Fibroblast of lung (primary cell): ENCODE measurements at regions not wholly inside any gene's neighbourhood (a gene's known extent, or its start where the extent isn't known, plus 50 kb on each side); places are given as distances from the start of the nearest gene placed in this dataset.

ENCODE experiments used
- DNase-seq, 2 donors: peaks; one replicate each; pipeline versions ENCODE4 v3.0.0 to v3.0.0-alpha.2; 2010; ENCODE audit warnings: low read depth in 2 of 2
- H2AFZ ChIP-seq: 2 replicates; pipeline ENCODE4 v1.5.1; 2012; ENCODE audit warnings: low read length, control low read depth, inconsistent platforms
- H3K27ac ChIP-seq: 2 replicates; pipeline ENCODE4 v1.5.1; 2011; ENCODE audit warnings: low read length, control low read depth; ENCODE audit not compliant: insufficient read depth
- H3K27me3 ChIP-seq: 2 replicates; pipeline ENCODE4 v1.5.1; 2011; ENCODE audit warnings: mild to moderate bottlenecking, low read length; ENCODE audit not compliant: control insufficient read depth, insufficient read depth
- H3K36me3 ChIP-seq: 2 replicates; pipeline ENCODE4 v1.5.1; 2011; ENCODE audit warnings: low read length; ENCODE audit not compliant: control insufficient read depth, insufficient read depth
- H3K4me1 ChIP-seq: 2 replicates; pipeline ENCODE4 v1.5.1; 2011; ENCODE audit warnings: low read length; ENCODE audit not compliant: control insufficient read depth, insufficient read depth; ENCODE audit errors: extremely low read depth
- H3K4me2 ChIP-seq: 2 replicates; pipeline ENCODE4 v1.5.1; 2011; ENCODE audit warnings: low read length, control low read depth; ENCODE audit not compliant: insufficient read depth; ENCODE audit errors: extremely low read depth
- H3K4me3 ChIP-seq, 4 experiments: fragments of 200-600 bp in 1 of 4; sonication (generic) in 1 of 4; replicated peaks in 1 of 4; 2 replicates each; pipeline ENCODE4 v1.5.1; 2011 to 2016; ENCODE audit warnings: low read length in 4 of 4, low read depth in 3 of 4, mild to moderate bottlenecking in 3 of 4, control low read depth in 2 of 4, inconsistent platforms in 1 of 4, mixed read lengths in 1 of 4; ENCODE audit not compliant: insufficient read depth in 1 of 4; ENCODE audit errors: control extremely low read depth in 1 of 4
- H3K79me2 ChIP-seq: 2 replicates; pipeline ENCODE4 v1.5.1; 2012; ENCODE audit warnings: mild to moderate bottlenecking, low read length, inconsistent platforms; ENCODE audit not compliant: control insufficient read depth, insufficient read depth
- H3K9ac ChIP-seq: 2 replicates; pipeline ENCODE4 v1.5.1; 2011; ENCODE audit warnings: mild to moderate bottlenecking, low read length, control low read depth; ENCODE audit not compliant: insufficient read depth
- H3K9me3 ChIP-seq: 2 replicates; pipeline ENCODE4 v1.5.1; 2012; ENCODE audit warnings: low read depth, low read length; ENCODE audit not compliant: control insufficient read depth, insufficient read depth
- H4K20me1 ChIP-seq: 2 replicates; pipeline ENCODE4 v1.5.1; 2011; ENCODE audit warnings: low read length; ENCODE audit not compliant: control insufficient read depth, insufficient read depth; ENCODE audit errors: extremely low read depth
- EZH2 ChIP-seq: IDR thresholded peaks from 2 replicates; pipeline ENCODE4 v1.5.1; 2012; ENCODE audit warnings: low read length, control low read depth, mild to moderate bottlenecking; ENCODE audit errors: missing control alignments
- TF ChIP-seq, protein P1 (sequence below), 2 donors: IDR thresholded peaks in 1 of 2; conservative IDR thresholded peaks in 1 of 2; 1 replicate in 1 of 2; 2 replicates in 1 of 2; pipeline ENCODE4 v1.5.1; 2011 to 2012; ENCODE audit warnings: low read length in 2 of 2, control low read depth in 1 of 2, inconsistent platforms in 1 of 2, low read depth in 1 of 2, mild to moderate bottlenecking in 1 of 2

DNA sequence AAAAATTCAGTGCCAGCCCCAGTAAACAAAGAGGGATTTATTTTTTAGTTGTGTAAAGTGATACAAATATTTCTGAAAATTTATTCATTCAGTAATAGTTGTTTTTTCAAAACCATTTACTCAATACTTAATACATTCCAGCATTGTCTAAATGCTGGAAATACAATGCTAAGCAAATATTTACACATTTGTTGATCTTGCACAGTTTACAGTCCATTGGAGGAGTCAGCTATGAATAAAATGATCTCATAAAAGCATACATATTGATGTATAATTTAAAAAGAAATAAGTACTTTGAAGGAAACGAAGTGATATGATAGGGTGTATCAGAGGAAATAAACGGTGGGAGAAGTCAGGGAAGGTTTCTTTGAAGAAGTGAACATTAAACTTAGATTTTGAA is 1942.1 kb upstream of the ADGRL3 start:
- H3K9ac ChIP-seq, result no peak overlapping the region
- no peaks in the 10 kb centered on the region for H3K9me3 ChIP-seq
- H3K27me3 ChIP-seq, result no peaks in the 10 kb centered on the region
- H2AFZ ChIP-seq, result no peak overlapping the region
- H4K20me1 ChIP-seq, result no peaks in the 10 kb centered on the region
- TF ChIP-seq, protein P1, sequence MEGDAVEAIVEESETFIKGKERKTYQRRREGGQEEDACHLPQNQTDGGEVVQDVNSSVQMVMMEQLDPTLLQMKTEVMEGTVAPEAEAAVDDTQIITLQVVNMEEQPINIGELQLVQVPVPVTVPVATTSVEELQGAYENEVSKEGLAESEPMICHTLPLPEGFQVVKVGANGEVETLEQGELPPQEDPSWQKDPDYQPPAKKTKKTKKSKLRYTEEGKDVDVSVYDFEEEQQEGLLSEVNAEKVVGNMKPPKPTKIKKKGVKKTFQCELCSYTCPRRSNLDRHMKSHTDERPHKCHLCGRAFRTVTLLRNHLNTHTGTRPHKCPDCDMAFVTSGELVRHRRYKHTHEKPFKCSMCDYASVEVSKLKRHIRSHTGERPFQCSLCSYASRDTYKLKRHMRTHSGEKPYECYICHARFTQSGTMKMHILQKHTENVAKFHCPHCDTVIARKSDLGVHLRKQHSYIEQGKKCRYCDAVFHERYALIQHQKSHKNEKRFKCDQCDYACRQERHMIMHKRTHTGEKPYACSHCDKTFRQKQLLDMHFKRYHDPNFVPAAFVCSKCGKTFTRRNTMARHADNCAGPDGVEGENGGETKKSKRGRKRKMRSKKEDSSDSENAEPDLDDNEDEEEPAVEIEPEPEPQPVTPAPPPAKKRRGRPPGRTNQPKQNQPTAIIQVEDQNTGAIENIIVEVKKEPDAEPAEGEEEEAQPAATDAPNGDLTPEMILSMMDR (conservative IDR thresholded peaks at IDR 0.05 in 1 of 2, IDR thresholded peaks at IDR 0.05 in 1 of 2; ENCODE audit: low read depth in 1 of 2, low read length in 2 of 2), result no peak
- TF ChIP-seq EZH2, result no peak
- no peaks in the 10 kb centered on the region for H3K4me1 ChIP-seq
- no peaks in the 10 kb centered on the region for H3K36me3 ChIP-seq
- H3K79me2 ChIP-seq, result no peaks in the 10 kb centered on the region
- no peak for DNase-seq
- no peak overlapping the region for H3K27ac ChIP-seq
- H3K4me3 ChIP-seq, result no peak overlapping the region
- no peak overlapping the region for H3K4me2 ChIP-seq

DNA sequence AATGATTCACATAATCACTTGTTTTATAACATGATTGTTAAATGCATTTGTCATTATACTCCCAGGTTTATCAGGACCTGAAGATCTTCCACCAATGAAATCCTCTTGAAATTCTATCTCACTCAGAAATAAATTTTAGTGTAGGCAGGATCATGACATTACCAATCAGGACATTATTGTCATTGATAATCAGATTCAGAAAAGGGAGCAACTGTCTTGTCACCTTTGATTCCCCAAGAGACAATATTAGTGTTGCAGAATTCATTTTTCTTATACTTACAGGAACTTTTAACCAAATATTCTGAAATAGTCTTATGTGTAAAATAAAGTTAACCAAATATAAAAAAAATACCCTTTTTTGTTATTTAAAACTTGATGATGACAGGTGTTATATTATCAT is 1892.5 kb upstream of the ADGRL3 start:
- no peaks in the 10 kb centered on the region for H4K20me1 ChIP-seq
- TF ChIP-seq EZH2, result no peak
- TF ChIP-seq, protein P1 (conservative IDR thresholded peaks at IDR 0.05 in 1 of 2, IDR thresholded peaks at IDR 0.05 in 1 of 2; ENCODE audit: low read depth in 1 of 2, low read length in 2 of 2), result no peak
- no peak overlapping the region for H2AFZ ChIP-seq
- no peaks in the 10 kb centered on the region for H3K9me3 ChIP-seq
- no peaks in the 10 kb centered on the region for H3K36me3 ChIP-seq
- no peaks in the 10 kb centered on the region for H3K79me2 ChIP-seq
- H3K27ac ChIP-seq, result no peak overlapping the region
- no peak overlapping the region for H3K9ac ChIP-seq
- H3K4me3 ChIP-seq, result no peak overlapping the region
- DNase-seq, result no peak
- H3K4me1 ChIP-seq, result no peaks in the 10 kb centered on the region
- H3K27me3 ChIP-seq, result no peaks in the 10 kb centered on the region
- no peak overlapping the region for H3K4me2 ChIP-seq

DNA sequence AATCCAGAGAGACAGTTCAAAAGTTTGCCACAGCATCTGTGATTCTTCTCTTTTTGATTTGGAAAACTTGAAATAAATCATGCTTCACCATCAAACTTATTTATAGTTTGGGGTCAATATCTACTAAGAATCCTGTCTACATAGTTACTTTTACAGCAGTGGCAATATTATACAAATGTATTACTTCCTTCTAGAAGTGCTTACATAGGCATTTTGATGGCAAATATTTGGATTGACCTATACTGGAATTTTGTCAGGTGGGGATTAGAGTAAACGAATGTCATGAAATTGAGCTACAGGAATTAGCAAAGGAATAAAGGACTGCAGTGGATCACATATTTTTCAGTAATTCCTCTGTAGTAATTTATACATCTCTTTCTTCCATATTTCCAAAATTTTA is 1885.5 kb upstream of the ADGRL3 start:
- no peaks in the 10 kb centered on the region for H3K36me3 ChIP-seq
- DNase-seq, result no peak
- H3K9ac ChIP-seq, result no peak overlapping the region
- no peak overlapping the region for H2AFZ ChIP-seq
- no peak overlapping the region for H3K4me2 ChIP-seq
- TF ChIP-seq, protein P1 (conservative IDR thresholded peaks at IDR 0.05 in 1 of 2, IDR thresholded peaks at IDR 0.05 in 1 of 2; ENCODE audit: low read depth in 1 of 2, low read length in 2 of 2), result no peak
- TF ChIP-seq EZH2, result no peak
- H3K27ac ChIP-seq, result no peak overlapping the region
- no peaks in the 10 kb centered on the region for H3K9me3 ChIP-seq
- H3K27me3 ChIP-seq, result no peaks in the 10 kb centered on the region
- H4K20me1 ChIP-seq, result no peaks in the 10 kb centered on the region
- no peaks in the 10 kb centered on the region for H3K79me2 ChIP-seq
- no peaks in the 10 kb centered on the region for H3K4me1 ChIP-seq
- no peak overlapping the region for H3K4me3 ChIP-seq
